ENCODE measurements at regions not wholly inside any gene's neighbourhood (a gene's known extent, or its start where the extent isn't known, plus 50 kb on each side); places are given as distances from the start of the nearest gene placed in this dataset.

DNA sequence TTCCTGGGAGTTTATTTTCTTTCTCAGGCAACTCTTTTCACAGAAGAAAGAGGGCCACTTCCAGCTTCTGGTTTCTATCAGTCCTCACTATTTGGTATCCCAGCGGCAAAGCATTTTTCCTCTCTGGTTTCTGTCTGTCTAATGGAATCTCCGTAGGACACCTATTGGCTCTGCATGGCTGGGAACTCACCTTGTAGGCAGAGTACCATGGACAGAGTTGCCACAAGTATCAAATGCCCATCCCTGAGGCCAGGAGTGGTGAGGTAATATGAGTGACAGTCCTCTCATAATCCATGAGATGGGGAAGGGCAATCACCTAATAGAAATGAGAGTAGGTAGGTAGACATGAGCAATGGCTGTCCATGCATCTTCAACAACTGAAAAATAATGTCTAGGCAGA, 369.5 kb upstream of the PIK3C3 start (continued):
- TF ChIP-seq, protein P1, sequence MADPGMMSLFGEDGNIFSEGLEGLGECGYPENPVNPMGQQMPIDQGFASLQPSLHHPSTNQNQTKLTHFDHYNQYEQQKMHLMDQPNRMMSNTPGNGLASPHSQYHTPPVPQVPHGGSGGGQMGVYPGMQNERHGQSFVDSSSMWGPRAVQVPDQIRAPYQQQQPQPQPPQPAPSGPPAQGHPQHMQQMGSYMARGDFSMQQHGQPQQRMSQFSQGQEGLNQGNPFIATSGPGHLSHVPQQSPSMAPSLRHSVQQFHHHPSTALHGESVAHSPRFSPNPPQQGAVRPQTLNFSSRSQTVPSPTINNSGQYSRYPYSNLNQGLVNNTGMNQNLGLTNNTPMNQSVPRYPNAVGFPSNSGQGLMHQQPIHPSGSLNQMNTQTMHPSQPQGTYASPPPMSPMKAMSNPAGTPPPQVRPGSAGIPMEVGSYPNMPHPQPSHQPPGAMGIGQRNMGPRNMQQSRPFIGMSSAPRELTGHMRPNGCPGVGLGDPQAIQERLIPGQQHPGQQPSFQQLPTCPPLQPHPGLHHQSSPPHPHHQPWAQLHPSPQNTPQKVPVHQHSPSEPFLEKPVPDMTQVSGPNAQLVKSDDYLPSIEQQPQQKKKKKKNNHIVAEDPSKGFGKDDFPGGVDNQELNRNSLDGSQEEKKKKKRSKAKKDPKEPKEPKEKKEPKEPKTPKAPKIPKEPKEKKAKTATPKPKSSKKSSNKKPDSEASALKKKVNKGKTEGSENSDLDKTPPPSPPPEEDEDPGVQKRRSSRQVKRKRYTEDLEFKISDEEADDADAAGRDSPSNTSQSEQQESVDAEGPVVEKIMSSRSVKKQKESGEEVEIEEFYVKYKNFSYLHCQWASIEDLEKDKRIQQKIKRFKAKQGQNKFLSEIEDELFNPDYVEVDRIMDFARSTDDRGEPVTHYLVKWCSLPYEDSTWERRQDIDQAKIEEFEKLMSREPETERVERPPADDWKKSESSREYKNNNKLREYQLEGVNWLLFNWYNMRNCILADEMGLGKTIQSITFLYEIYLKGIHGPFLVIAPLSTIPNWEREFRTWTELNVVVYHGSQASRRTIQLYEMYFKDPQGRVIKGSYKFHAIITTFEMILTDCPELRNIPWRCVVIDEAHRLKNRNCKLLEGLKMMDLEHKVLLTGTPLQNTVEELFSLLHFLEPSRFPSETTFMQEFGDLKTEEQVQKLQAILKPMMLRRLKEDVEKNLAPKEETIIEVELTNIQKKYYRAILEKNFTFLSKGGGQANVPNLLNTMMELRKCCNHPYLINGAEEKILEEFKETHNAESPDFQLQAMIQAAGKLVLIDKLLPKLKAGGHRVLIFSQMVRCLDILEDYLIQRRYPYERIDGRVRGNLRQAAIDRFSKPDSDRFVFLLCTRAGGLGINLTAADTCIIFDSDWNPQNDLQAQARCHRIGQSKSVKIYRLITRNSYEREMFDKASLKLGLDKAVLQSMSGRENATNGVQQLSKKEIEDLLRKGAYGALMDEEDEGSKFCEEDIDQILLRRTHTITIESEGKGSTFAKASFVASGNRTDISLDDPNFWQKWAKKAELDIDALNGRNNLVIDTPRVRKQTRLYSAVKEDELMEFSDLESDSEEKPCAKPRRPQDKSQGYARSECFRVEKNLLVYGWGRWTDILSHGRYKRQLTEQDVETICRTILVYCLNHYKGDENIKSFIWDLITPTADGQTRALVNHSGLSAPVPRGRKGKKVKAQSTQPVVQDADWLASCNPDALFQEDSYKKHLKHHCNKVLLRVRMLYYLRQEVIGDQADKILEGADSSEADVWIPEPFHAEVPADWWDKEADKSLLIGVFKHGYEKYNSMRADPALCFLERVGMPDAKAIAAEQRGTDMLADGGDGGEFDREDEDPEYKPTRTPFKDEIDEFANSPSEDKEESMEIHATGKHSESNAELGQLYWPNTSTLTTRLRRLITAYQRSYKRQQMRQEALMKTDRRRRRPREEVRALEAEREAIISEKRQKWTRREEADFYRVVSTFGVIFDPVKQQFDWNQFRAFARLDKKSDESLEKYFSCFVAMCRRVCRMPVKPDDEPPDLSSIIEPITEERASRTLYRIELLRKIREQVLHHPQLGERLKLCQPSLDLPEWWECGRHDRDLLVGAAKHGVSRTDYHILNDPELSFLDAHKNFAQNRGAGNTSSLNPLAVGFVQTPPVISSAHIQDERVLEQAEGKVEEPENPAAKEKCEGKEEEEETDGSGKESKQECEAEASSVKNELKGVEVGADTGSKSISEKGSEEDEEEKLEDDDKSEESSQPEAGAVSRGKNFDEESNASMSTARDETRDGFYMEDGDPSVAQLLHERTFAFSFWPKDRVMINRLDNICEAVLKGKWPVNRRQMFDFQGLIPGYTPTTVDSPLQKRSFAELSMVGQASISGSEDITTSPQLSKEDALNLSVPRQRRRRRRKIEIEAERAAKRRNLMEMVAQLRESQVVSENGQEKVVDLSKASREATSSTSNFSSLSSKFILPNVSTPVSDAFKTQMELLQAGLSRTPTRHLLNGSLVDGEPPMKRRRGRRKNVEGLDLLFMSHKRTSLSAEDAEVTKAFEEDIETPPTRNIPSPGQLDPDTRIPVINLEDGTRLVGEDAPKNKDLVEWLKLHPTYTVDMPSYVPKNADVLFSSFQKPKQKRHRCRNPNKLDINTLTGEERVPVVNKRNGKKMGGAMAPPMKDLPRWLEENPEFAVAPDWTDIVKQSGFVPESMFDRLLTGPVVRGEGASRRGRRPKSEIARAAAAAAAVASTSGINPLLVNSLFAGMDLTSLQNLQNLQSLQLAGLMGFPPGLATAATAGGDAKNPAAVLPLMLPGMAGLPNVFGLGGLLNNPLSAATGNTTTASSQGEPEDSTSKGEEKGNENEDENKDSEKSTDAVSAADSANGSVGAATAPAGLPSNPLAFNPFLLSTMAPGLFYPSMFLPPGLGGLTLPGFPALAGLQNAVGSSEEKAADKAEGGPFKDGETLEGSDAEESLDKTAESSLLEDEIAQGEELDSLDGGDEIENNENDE (IDR thresholded peaks at IDR 0.05; ENCODE audit: insufficient replicate concordance, low read length) = no peak

Data from H1 (cell line).